SKM-1 treated with dmso at 0.1 percent for 144 hours (cell line): ENCODE measurements at regions not wholly inside any gene's neighbourhood (a gene's known extent, or its start where the extent isn't known, plus 50 kb on each side); places are given as distances from the start of the nearest gene placed in this dataset.

Experiments used
- DNase-seq: peaks from one replicate; lab custom pipeline; 2025; ENCODE audit not compliant: unreplicated experiment; lab: John Stamatoyannopoulos, UW

- no peak for DNase-seq
Measured at GRCh38 chr4:53651156-53651735, 60.0 kb upstream of the LNX1 start.

GRCh38 chr4:53649357-53649756 lies 58.1 kb upstream of the LNX1 start:
- no peak for DNase-seq

- DNase-seq: no peak
Measured at GRCh38 chr4:53647547-53647946, 56.3 kb upstream of the LNX1 start.

- no peak for DNase-seq
Measured at GRCh38 chr4:53646795-53647194, 55.5 kb upstream of the LNX1 start.

- no peak for DNase-seq
Measured at GRCh38 chr4:53645108-53645507, 53.8 kb upstream of the LNX1 start.

GRCh38 chr4:53644607-53645006 lies 53.3 kb upstream of the LNX1 start:
- peak; percentile 32 for DNase-seq
